ENCODE measurements at regions not wholly inside any gene's neighbourhood (a gene's known extent, or its start where the extent isn't known, plus 50 kb on each side); places are given as distances from the start of the nearest gene placed in this dataset.

DNA sequence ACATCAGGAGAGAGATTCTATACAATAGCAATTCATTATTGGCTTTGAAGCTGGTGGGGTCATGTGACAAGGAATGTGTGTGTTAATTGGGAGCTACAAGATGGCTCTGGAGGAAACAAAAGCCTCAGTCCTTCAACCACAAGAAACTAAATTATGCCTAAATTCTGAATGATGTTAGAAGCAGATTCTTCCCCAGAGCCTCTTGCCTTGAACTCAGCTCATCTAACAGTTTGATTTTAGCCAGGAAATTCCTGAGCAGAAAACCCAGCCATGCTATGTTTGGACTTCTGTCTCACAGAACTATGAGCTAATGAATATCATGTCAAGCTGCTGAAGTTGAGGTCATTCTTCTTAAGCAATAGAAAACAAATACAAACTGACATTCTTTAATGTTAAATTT, 274.7 kb downstream of the SLC6A15 start:
- Histone ChIP-seq H3K4me3 (ENCODE audit: low read depth, low read length) (no peak overlapping the region), H3K27ac (no peak overlapping the region), H3K36me3 (no peaks in the 10 kb centered on the region), H3K27me3 (ENCODE audit: insufficient read depth, low read depth, severe bottlenecking) (no peaks in the 10 kb centered on the region), H3K9me3 (ENCODE audit: severe bottlenecking) (no peaks in the 10 kb centered on the region)
- no peak for DNase-seq
- TF ChIP-seq, protein P1, sequence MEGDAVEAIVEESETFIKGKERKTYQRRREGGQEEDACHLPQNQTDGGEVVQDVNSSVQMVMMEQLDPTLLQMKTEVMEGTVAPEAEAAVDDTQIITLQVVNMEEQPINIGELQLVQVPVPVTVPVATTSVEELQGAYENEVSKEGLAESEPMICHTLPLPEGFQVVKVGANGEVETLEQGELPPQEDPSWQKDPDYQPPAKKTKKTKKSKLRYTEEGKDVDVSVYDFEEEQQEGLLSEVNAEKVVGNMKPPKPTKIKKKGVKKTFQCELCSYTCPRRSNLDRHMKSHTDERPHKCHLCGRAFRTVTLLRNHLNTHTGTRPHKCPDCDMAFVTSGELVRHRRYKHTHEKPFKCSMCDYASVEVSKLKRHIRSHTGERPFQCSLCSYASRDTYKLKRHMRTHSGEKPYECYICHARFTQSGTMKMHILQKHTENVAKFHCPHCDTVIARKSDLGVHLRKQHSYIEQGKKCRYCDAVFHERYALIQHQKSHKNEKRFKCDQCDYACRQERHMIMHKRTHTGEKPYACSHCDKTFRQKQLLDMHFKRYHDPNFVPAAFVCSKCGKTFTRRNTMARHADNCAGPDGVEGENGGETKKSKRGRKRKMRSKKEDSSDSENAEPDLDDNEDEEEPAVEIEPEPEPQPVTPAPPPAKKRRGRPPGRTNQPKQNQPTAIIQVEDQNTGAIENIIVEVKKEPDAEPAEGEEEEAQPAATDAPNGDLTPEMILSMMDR (IDR thresholded peaks at IDR 0.05; ENCODE audit: low read depth, low read length) = no peak

DNA sequence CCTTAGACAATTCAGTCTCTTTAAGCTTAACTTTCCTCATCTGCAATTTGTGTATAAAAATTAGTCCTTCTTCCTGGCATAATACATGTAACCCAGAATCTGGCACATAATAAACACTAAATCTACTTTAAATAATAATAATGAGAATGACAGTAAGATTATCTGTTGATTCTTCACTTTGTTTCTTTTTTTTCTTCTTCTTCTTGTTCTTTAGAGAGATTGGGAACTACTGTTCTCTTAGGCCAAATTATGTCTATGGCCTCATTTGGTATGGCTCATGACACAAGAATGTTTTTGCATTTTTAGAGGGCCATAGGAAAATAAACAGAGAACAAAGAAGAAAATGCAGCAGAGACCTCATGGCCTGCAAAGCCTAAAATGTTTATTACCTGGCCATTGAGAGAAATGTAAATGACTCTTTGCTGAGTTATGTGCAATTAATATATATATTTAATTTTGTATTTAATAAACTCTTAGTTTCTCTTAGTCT, 275.8 kb downstream of the SLC6A15 start:
- no peak for DNase-seq

DNA sequence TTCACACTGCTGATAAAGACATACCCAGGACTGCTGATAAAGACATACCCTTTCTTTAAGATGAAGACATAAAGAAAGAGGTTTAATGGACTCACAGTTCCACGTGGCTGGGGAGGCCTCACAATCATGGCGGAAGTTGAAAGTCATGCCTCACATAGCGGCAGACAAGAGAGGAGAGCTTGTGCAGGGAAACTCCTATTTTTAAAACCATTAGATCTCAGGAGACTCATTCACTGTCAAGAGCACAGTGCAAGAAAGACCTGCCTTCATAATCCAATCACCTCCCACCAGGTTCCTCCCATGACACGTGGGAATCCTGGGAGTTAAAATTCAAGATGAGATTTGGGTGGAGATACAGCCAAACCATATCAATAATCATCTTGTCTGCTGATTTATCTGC, 278.1 kb downstream of the SLC6A15 start:
- Histone ChIP-seq H3K27me3 (ENCODE audit: insufficient read depth, low read depth, severe bottlenecking) (no peaks in the 10 kb centered on the region), H3K4me3 (ENCODE audit: low read depth, low read length) (no peak overlapping the region), H3K36me3 (no peaks in the 10 kb centered on the region), H3K9me3 (ENCODE audit: severe bottlenecking) (no peaks in the 10 kb centered on the region), H3K27ac (no peak overlapping the region)
- DNase-seq = no peak
- TF ChIP-seq, protein P1 (IDR thresholded peaks at IDR 0.05; ENCODE audit: low read depth, low read length) = no peak

More for the DNA sequence above, 275.8 kb downstream of the SLC6A15 start:
- Histone ChIP-seq H3K4me3 (ENCODE audit: low read depth, low read length) (no peak overlapping the region), H3K27ac (no peak overlapping the region), H3K36me3 (no peaks in the 10 kb centered on the region), H3K27me3 (ENCODE audit: insufficient read depth, low read depth, severe bottlenecking) (no peaks in the 10 kb centered on the region), H3K9me3 (ENCODE audit: severe bottlenecking) (no peaks in the 10 kb centered on the region)
- TF ChIP-seq, protein P1 (IDR thresholded peaks at IDR 0.05; ENCODE audit: low read depth, low read length) = no peak

DNA sequence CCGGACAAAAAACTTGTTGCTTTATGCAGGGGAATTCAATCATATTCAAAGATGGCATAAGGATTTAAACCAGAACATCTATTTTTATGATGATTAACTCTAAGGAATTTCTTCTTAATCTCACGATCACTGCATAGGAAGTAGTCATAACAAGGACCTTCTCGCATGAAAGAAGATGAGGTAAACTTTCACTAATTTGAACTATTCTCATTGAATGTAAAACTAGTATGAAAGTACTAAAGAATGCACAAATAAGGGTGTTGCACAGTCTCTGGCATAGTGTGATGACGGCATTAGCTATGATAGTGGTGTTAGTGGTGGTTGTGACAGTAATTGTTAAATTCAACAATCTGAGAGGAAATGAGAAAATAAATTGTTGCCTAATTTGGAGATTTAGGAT, 280.0 kb downstream of the SLC6A15 start:
- H3K36me3 ChIP-seq = no peaks in the 10 kb centered on the region
- TF ChIP-seq, protein P1 (IDR thresholded peaks at IDR 0.05; ENCODE audit: low read depth, low read length) = no peak
- no peak for DNase-seq
- H3K27ac ChIP-seq = no peak overlapping the region
- H3K9me3 ChIP-seq (ENCODE audit: severe bottlenecking) = no peaks in the 10 kb centered on the region
- no peak overlapping the region for H3K4me3 ChIP-seq (ENCODE audit: low read depth, low read length)
- H3K27me3 ChIP-seq (ENCODE audit: insufficient read depth, low read depth, severe bottlenecking) = no peaks in the 10 kb centered on the region

DNA sequence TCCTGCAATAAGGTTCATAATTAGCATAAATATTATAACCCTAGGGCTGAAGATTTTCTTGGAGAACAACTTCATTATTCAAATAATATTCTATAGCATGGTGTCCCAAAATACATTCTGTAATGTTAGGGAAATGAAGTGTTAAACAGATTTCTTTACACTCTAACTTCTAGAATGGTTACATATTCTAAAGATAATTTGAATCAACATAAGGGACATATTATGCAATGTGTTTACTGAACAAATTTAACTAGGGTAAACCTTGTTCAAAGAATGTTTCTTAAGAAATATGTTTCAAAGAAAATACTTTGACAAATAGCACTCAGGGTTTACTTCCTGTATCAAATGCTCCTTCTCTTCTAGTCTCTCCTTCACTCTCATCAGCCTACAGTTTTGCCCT, 281.6 kb downstream of the SLC6A15 start:
- Histone ChIP-seq H3K9me3 (ENCODE audit: severe bottlenecking) (no peaks in the 10 kb centered on the region), H3K27ac (no peak overlapping the region), H3K27me3 (ENCODE audit: insufficient read depth, low read depth, severe bottlenecking) (no peaks in the 10 kb centered on the region), H3K36me3 (no peaks in the 10 kb centered on the region), H3K4me3 (ENCODE audit: low read depth, low read length) (no peak overlapping the region)
- no peak for DNase-seq
- TF ChIP-seq, protein P1 (IDR thresholded peaks at IDR 0.05; ENCODE audit: low read depth, low read length) = no peak

DNA sequence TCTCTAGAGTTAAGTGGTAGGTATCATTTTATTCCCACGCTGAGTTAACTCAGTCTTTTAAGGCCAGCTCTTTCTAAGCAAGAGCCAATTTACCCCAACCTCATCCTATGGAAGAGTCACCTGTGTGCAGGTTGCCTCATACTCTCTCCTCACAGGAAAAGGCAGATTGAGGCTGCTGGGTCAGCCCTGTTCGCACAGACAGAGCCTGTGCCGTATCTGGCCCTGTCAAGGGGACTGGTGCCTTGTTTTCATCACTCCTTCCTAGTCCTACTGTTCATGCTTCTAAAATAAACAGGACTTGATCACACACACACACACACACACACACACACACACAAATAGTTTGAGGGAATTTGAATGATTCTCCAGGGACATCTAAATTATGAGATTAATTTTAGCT, 285.0 kb downstream of the SLC6A15 start:
- DNase-seq = no peak
- H3K9me3 ChIP-seq (ENCODE audit: severe bottlenecking) = no peaks in the 10 kb centered on the region
- no peaks in the 10 kb centered on the region for H3K27me3 ChIP-seq (ENCODE audit: insufficient read depth, low read depth, severe bottlenecking)
- no peak overlapping the region for H3K4me3 ChIP-seq (ENCODE audit: low read depth, low read length)
- TF ChIP-seq, protein P1 (IDR thresholded peaks at IDR 0.05; ENCODE audit: low read depth, low read length) = no peak
- H3K27ac ChIP-seq = no peak overlapping the region
- no peaks in the 10 kb centered on the region for H3K36me3 ChIP-seq

Data from WERI-Rb-1 (cell line).